Mucosa of descending colon (tissue), 3 donors: ENCODE measurements at regions not wholly inside any gene's neighbourhood (a gene's known extent, or its start where the extent isn't known, plus 50 kb on each side); places are given as distances from the start of the nearest gene placed in this dataset.
A peak's percentile ranks its signal among the peaks of the same experiment; 100 is the strongest.

Source experiments
- ATAC-seq: fragments of 200-7000 bp; cut with Tn5 transposase; one replicate; pipeline ENCODE4 v1.9.1; 2020; ENCODE audit warnings: mild to moderate bottlenecking, moderate library complexity
- DNase-seq, 3 donors: peaks; one replicate each; pipeline ENCODE4 v3.0.0-alpha.2; 2020
- H3K36me3 ChIP-seq: fragments of 200-600 bp; one replicate; pipeline ENCODE4 v1.8.0; 2021; ENCODE audit warnings: low read depth, mild to moderate bottlenecking
- H3K4me1 ChIP-seq: fragments of 200-600 bp; one replicate; pipeline ENCODE4 v1.8.0; 2021; ENCODE audit warnings: low read depth, mild to moderate bottlenecking
- H3K4me3 ChIP-seq: fragments of 200-600 bp; one replicate; pipeline ENCODE4 v1.8.0; 2021; ENCODE audit warnings: mild to moderate bottlenecking
- H3K9me3 ChIP-seq: fragments of 200-600 bp; one replicate; pipeline ENCODE4 v1.8.0; 2021; ENCODE audit warnings: mild to moderate bottlenecking
- intact Hi-C, 2 donors: fragments of 100-400 bp; cut with DNase I in 1 of 2; cut with micrococcal nuclease in 1 of 2; formaldehyde crosslinking; loops; one replicate each; pipeline versions ENCODE4 v1.11.0 to v1.11.1; 2022; cut with DNase I, micrococcal nuclease
- TF ChIP-seq, protein P1 (sequence below): fragments of 200-600 bp; IDR thresholded peaks from one replicate; pipeline ENCODE4 v1.8.0; 2022; ENCODE audit warnings: antibody characterized with exemption, mild to moderate bottlenecking
- donor health status: DM: no; HTN: no; CAD: no; lungs with moderate emphysema.
- donor health status: DM: no; HTN: no; CAD: no.
- donor health status: DM: no; HTN: yes; CAD: no.

DNA sequence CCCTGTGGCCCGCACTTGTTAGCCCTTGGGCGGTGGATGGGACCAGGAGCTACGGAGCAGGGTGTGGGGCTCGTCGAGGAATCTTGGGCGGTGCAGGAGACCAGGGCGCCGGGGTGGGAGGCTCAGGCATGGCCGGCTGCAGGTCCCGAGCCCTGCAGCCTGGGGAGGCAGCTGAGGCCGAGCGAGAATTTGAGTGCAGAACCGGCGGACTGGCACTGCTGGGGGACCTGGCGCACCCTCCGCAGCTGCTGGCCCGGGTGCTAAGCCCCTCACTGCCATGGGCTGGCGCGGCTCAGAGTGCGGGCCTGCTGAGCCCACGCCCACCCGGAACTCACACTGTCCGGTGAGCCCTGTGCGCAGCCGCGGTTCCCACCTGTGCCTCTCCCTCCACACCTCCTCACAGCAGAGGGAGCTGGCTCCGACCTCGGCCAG lies 73.6 kb upstream of the TLL1 start:
- H3K9me3 ChIP-seq = no peaks in the 10 kb centered on the region
- H3K36me3 ChIP-seq = no peaks in the 10 kb centered on the region
- TF ChIP-seq, protein P1, sequence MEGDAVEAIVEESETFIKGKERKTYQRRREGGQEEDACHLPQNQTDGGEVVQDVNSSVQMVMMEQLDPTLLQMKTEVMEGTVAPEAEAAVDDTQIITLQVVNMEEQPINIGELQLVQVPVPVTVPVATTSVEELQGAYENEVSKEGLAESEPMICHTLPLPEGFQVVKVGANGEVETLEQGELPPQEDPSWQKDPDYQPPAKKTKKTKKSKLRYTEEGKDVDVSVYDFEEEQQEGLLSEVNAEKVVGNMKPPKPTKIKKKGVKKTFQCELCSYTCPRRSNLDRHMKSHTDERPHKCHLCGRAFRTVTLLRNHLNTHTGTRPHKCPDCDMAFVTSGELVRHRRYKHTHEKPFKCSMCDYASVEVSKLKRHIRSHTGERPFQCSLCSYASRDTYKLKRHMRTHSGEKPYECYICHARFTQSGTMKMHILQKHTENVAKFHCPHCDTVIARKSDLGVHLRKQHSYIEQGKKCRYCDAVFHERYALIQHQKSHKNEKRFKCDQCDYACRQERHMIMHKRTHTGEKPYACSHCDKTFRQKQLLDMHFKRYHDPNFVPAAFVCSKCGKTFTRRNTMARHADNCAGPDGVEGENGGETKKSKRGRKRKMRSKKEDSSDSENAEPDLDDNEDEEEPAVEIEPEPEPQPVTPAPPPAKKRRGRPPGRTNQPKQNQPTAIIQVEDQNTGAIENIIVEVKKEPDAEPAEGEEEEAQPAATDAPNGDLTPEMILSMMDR = no peak
- H3K4me3 ChIP-seq = no peak overlapping the region
- peak in 1 of 3 donors; percentile 41 for DNase-seq
- no peak for ATAC-seq
- intact Hi-C loops = no loop called here
- H3K4me1 ChIP-seq = no peaks in the 10 kb centered on the region

DNA sequence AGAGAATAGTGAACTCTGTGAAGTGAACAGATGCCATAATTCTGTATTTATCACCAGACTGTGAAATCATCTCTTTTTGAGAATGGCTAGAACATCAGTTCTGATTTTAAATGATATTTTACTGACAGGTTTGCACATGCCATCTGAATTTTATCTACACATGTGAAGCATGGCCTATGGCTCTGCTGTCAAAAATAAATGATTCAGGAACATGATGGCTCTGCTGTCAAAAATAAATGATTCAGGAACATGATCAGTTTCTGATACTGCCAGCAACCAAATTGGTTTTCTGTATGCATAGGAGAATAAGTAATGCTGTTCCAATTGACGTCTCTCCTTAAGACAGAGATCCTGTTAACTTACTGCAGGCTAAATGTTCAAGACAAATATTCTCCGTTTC lies 70.6 kb upstream of the TLL1 start:
- Histone ChIP-seq H3K9me3 (no peaks in the 10 kb centered on the region), H3K36me3 (no peaks in the 10 kb centered on the region), H3K4me3 (no peak overlapping the region), H3K4me1 (no peaks in the 10 kb centered on the region)
- ATAC-seq (no peak), DNase-seq (no peak)
- intact Hi-C loops = no loop called here
- TF ChIP-seq, protein P1 = no peak

DNA sequence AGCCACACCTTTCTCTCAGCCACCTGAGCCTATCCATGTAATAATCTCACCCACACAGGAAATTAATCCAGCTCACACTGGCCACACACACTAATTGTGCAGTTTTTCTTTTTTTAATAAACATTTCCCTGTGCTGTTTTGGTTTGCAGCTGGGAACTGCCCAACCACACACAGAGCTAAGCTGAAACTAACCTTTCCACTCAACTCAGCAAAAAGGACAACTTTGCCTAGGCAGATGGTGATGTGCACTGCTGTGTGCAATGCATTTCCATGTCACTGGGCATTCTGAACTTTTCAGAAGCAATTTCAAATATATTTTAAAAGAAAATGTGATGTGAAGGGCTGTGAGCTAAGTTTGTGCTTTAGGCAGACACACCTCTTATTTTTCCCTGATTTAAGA lies 70.0 kb upstream of the TLL1 start:
- intact Hi-C loops = no loop called here
- TF ChIP-seq, protein P1 = no peak

DNA sequence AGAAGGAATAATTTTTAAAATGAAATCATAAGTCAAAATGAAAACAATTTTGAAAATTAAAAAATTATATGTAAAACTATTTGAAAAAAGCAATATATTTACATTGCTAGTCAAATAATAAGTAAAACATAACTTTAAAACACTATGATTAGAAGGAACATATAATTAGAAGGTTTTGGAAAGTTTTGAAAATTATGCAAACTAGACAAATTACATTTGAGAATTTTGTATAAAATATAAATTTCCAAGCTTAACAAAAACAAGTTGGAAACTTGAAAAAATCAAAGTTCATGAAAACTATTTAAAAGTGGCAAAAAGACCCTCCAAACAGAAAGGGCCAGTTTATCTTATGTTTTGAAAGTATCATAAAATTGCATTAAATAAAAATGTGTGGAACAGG lies 67.6 kb upstream of the TLL1 start:
- Histone ChIP-seq H3K4me1 (no peaks in the 10 kb centered on the region), H3K36me3 (no peaks in the 10 kb centered on the region), H3K9me3 (no peaks in the 10 kb centered on the region), H3K4me3 (no peak overlapping the region)
- intact Hi-C loops = no loop called here
- no peak for ATAC-seq
- TF ChIP-seq, protein P1 = no peak
- no peak for DNase-seq

More for the DNA sequence above, 70.0 kb upstream of the TLL1 start:
- Histone ChIP-seq H3K36me3 (no peaks in the 10 kb centered on the region), H3K9me3 (no peaks in the 10 kb centered on the region), H3K4me3 (no peak overlapping the region), H3K4me1 (no peaks in the 10 kb centered on the region)
- no peak for ATAC-seq
- no peak for DNase-seq

DNA sequence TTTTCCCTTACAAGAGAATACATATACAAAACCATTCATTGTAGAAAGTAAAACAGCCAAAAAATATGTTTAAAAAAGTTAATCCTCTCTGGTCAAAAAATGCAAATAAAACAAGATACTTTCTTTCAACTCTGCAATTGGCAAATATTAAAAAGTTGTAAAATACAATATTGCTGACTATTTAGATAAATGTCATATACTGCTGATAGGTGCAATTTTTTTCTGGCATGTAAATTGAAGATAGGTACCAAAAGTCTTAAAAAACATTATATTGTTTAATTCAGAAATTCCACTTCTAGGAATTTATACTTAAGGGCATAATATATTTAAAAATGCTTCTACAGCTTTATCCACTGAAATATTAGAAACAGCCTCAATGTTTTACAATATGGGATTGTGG lies 66.4 kb upstream of the TLL1 start:
- DNase-seq = no peak
- intact Hi-C loops = no loop called here
- TF ChIP-seq, protein P1 = no peak

DNA sequence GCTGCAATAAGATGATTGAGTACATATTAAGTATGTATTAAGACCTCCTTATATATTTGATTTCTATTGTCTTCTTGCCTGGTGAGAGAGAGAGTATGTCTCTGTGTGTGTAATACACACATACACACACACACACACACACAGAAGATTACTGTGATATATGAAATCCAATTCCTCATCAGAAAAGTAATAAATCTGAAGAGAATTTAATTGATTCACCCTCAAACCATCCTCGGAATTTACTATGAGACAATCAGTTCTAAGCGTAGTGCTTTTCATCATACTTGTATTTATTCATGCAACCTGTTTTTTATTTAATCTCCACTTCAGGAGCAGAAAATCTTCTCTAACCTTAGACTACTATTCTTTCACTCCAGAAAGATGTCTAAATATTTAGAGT lies 62.3 kb upstream of the TLL1 start:
- TF ChIP-seq, protein P1 = no peak
- H3K9me3 ChIP-seq = no peaks in the 10 kb centered on the region
- H3K36me3 ChIP-seq = no peaks in the 10 kb centered on the region
- intact Hi-C loops = no loop called here
- no peak for DNase-seq
- no peak overlapping the region for H3K4me3 ChIP-seq
- H3K4me1 ChIP-seq = no peaks in the 10 kb centered on the region
- no peak for ATAC-seq

More for the DNA sequence above, 66.4 kb upstream of the TLL1 start:
- no peaks in the 10 kb centered on the region for H3K4me1 ChIP-seq
- ATAC-seq = no peak
- no peak overlapping the region for H3K4me3 ChIP-seq
- no peaks in the 10 kb centered on the region for H3K9me3 ChIP-seq
- H3K36me3 ChIP-seq = no peaks in the 10 kb centered on the region
